ENCODE measurements at regions not wholly inside any gene's neighbourhood (a gene's known extent, or its start where the extent isn't known, plus 50 kb on each side); places are given as distances from the start of the nearest gene placed in this dataset.
A peak's percentile ranks its signal among the peaks of the same experiment; 100 is the strongest.

DNA sequence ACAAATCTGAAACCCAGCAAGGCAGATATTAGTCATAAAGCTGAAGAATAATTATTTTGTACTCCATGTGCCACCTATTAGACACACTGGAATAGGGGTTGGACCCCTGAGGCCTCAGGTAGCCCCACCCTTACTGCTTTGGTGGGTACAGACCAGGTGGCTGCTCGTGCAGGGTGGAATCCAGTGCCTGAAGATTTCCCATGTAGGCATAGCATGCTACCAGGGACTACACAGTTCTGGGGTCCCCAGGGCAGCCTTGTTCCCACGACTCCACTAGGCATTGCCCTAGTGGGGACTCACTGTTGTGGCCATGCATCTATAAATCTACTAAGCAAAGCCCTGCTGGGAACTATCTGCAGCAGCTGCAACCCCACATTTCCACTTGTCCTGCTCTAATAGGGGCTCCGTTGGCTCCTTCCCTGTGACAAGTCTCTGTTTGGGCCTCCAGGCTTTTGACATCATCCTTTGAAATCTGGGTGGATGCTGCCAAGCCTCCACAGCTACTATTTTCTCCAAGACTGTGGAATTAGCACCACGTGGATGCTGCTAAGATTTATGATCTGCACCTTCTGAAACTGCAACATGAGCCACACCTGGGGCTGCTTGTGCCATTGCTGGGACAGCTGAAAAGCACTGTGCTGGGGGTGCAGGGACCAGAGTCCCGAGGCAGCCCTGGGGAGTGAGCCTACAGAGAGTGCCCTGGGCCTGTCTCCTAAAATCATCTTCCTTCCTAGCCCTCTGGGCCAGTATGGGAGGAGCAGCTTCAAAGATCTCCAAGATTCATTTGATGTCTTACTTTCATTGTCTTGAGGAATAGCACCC is 303.8 kb downstream of the FSIP2 start:
- no peak for DNase-seq (ENCODE audit: low read depth in 2 of 2)
- H3K4me3 ChIP-seq (replicated peaks in 1 of 2; ENCODE audit: low read depth in 2 of 2, low read length in 2 of 2): no peak overlapping the region
- TF ChIP-seq, protein P1, sequence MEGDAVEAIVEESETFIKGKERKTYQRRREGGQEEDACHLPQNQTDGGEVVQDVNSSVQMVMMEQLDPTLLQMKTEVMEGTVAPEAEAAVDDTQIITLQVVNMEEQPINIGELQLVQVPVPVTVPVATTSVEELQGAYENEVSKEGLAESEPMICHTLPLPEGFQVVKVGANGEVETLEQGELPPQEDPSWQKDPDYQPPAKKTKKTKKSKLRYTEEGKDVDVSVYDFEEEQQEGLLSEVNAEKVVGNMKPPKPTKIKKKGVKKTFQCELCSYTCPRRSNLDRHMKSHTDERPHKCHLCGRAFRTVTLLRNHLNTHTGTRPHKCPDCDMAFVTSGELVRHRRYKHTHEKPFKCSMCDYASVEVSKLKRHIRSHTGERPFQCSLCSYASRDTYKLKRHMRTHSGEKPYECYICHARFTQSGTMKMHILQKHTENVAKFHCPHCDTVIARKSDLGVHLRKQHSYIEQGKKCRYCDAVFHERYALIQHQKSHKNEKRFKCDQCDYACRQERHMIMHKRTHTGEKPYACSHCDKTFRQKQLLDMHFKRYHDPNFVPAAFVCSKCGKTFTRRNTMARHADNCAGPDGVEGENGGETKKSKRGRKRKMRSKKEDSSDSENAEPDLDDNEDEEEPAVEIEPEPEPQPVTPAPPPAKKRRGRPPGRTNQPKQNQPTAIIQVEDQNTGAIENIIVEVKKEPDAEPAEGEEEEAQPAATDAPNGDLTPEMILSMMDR (IDR thresholded peaks at IDR 0.05; ENCODE audit: low read depth, low read length): no peak

- H3K4me3 ChIP-seq (replicated peaks in 1 of 2; ENCODE audit: low read depth in 2 of 2, low read length in 2 of 2): no peak overlapping the region
- DNase-seq (ENCODE audit: low read depth in 2 of 2): no peak
- TF ChIP-seq, protein P1 (IDR thresholded peaks at IDR 0.05; ENCODE audit: low read depth, low read length): no peak
Measured at GRCh38 chr2:186044761-186045160, 306.2 kb downstream of the FSIP2 start.

DNA sequence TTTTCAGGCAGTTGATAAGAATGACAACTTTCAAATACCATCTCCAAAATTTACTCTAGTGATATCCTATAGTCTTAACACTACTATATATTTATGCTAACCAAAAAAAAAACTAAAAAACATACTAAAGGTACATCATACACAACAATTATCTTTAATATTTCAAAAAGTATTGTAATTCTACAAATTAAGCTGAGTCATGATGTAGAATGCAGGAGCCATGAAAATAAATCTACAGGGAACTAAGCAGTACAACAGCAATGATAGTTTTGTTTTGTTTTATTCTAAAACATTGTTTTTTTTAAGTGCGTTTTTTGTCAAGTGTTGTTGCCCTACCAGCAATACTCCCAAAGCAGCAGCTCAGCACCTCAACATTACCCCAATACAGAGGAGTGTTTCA is 314.3 kb downstream of the FSIP2 start:
- DNase-seq (ENCODE audit: low read depth in 2 of 2): no peak
- TF ChIP-seq, protein P1 (IDR thresholded peaks at IDR 0.05; ENCODE audit: low read depth, low read length): no peak
- H3K4me3 ChIP-seq (replicated peaks in 1 of 2; ENCODE audit: low read depth in 2 of 2, low read length in 2 of 2): no peak overlapping the region

DNA sequence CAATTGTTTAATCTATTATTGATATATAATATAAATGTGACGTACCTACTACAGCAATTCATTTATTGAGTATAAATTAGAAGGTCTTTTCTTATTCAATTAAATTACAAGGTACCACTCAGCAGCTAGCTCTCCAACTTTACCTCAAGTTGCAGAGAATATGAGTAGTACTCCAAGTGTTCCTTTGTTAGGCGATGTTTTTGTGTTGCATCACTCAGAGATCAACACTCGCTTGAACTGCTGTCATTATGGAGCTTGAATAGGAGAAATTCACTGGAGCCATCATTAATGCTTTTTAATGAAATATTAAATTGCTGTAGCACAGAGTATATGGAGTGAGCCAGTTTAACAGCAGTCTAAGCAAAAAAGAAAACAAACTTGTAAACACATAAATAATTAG is 320.0 kb downstream of the FSIP2 start:
- no peak overlapping the region for H3K4me3 ChIP-seq (replicated peaks in 1 of 2; ENCODE audit: low read depth in 2 of 2, low read length in 2 of 2)
- TF ChIP-seq, protein P1 (IDR thresholded peaks at IDR 0.05; ENCODE audit: low read depth, low read length): no peak
- no peak for DNase-seq (ENCODE audit: low read depth in 2 of 2)

GRCh38 chr2:186059096-186059495 is 320.5 kb downstream of the FSIP2 start:
- TF ChIP-seq, protein P1 (IDR thresholded peaks at IDR 0.05; ENCODE audit: low read depth, low read length): no peak
- H3K4me3 ChIP-seq (replicated peaks in 1 of 2; ENCODE audit: low read depth in 2 of 2, low read length in 2 of 2): no peak overlapping the region
- peak; percentile 11 to 24 for DNase-seq (ENCODE audit: low read depth in 2 of 2)

GRCh38 chr2:186060744-186061440 is 322.3 kb downstream of the FSIP2 start:
- DNase-seq (ENCODE audit: low read depth in 2 of 2): peak in 1 of 2 donors; percentile 14
- no peak overlapping the region for H3K4me3 ChIP-seq (replicated peaks in 1 of 2; ENCODE audit: low read depth in 2 of 2, low read length in 2 of 2)
- TF ChIP-seq, protein P1 (IDR thresholded peaks at IDR 0.05; ENCODE audit: low read depth, low read length): no peak
